Gastroesophageal sphincter (tissue), 3 donors: ENCODE measurements at regions not wholly inside any gene's neighbourhood (a gene's known extent, or its start where the extent isn't known, plus 50 kb on each side); places are given as distances from the start of the nearest gene placed in this dataset.

Experiments
- CTCF ChIP-seq, 4 experiments: fragments of 200-600 bp in 2 of 4; fragments of 450-650 bp in 2 of 4; sonication (generic) in 1 of 4; IDR thresholded peaks; one replicate each; pipeline ENCODE4 v1.5.1; 2017 to 2019; ENCODE audit warnings: antibody characterized with exemption in 4 of 4, mild to moderate bottlenecking in 2 of 4, moderate library complexity in 2 of 4
- POLR2AphosphoS5 ChIP-seq: sonication (generic); formaldehyde crosslinking; IDR thresholded peaks from one replicate; pipeline ENCODE4 v1.6.1; 2017; ENCODE audit warnings: antibody characterized with exemption

GRCh38 chr22:48331691-48332220, 1495.9 kb downstream of the BRD1 start:
- TF ChIP-seq CTCF (IDR thresholded peaks at IDR 0.05) (no peak), POLR2AphosphoS5 (no peak)
